ENCODE measurements at regions not wholly inside any gene's neighbourhood (a gene's known extent, or its start where the extent isn't known, plus 50 kb on each side); places are given as distances from the start of the nearest gene placed in this dataset.
A peak's percentile ranks its signal among the peaks of the same experiment; 100 is the strongest.
"Not testable (repeated sequence)": the region's sequence is repeated elsewhere in the genome, so short reads cannot be mapped to it uniquely, and the experiment has no call there.

DNA sequence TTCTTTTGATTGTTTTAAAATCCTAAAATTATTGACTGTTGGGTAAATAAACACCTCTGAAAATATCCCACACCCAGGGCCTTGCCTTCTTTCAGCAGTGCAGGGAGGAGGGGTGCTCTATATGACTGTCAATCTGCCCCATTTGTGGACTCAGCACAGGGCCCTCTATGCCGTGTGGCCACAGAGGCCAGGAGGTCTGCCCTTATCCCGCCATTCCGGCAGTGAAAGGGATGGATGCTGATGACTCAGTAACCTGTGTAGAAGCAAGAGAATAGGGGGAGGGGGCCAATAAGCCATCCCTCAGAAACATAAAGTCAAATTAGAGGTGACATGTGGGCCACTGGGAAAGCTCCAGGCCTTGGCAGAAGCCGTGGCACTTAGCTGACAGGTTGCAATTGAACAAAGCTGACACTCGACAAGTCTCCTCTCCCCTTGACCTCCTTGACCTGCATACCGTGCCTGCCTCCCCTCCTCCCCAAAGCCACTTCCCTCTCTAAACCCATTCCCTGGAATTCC lies 281.4 kb upstream of the DYNLRB2 start:
- H3K4me3 ChIP-seq (ENCODE audit: low read depth, low read length) = no peak overlapping the region
- DNase-seq (ENCODE audit: low read depth) = no peak
- TF ChIP-seq, protein P1, sequence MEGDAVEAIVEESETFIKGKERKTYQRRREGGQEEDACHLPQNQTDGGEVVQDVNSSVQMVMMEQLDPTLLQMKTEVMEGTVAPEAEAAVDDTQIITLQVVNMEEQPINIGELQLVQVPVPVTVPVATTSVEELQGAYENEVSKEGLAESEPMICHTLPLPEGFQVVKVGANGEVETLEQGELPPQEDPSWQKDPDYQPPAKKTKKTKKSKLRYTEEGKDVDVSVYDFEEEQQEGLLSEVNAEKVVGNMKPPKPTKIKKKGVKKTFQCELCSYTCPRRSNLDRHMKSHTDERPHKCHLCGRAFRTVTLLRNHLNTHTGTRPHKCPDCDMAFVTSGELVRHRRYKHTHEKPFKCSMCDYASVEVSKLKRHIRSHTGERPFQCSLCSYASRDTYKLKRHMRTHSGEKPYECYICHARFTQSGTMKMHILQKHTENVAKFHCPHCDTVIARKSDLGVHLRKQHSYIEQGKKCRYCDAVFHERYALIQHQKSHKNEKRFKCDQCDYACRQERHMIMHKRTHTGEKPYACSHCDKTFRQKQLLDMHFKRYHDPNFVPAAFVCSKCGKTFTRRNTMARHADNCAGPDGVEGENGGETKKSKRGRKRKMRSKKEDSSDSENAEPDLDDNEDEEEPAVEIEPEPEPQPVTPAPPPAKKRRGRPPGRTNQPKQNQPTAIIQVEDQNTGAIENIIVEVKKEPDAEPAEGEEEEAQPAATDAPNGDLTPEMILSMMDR (conservative IDR thresholded peaks at IDR 0.05; ENCODE audit: low read depth, low read length) = no peak

DNA sequence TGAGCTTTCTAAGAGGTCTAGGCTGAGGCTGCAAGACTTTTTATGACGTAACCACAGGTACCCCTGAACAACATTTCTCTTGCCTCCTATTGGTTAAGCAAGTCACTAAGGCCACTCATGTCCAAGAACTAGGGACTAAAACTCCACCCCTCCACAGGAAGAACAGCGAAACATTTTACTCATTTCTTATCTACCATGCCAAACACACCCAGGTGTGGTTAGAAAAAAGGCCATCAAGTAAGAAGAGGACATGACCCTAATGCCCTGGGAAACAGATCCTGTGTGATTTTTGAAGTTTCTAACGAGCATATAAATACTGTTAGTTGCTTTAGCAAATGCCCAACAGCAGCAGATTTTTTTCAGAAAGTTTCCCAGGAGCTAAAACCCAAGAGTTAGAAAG lies 282.4 kb upstream of the DYNLRB2 start:
- no peak overlapping the region for H3K4me3 ChIP-seq (ENCODE audit: low read depth, low read length)
- TF ChIP-seq, protein P1 (conservative IDR thresholded peaks at IDR 0.05; ENCODE audit: low read depth, low read length) = no peak
- no peak for DNase-seq (ENCODE audit: low read depth)

DNA sequence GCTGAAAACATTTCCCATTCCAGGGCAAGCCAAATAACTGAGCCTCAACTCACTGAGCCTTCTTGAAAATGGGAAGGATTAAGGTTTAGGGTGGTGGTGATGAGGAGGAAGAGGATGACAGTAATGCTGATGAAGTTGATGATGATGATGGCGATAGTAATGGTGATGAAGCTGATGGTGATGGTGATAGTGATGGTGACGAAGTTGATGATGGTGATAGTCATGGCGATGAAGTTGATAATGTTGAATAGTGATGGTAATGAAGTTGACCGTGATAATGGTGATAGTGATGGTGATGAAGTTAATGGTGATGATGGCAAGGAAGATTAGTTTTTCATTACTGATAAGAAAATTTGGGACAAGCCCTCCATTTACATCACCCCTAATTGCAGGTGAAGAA lies 285.8 kb upstream of the DYNLRB2 start:
- no peak overlapping the region for H3K4me3 ChIP-seq (ENCODE audit: low read depth, low read length)
- no peak for DNase-seq (ENCODE audit: low read depth)
- TF ChIP-seq, protein P1 (conservative IDR thresholded peaks at IDR 0.05; ENCODE audit: low read depth, low read length) = no peak

DNA sequence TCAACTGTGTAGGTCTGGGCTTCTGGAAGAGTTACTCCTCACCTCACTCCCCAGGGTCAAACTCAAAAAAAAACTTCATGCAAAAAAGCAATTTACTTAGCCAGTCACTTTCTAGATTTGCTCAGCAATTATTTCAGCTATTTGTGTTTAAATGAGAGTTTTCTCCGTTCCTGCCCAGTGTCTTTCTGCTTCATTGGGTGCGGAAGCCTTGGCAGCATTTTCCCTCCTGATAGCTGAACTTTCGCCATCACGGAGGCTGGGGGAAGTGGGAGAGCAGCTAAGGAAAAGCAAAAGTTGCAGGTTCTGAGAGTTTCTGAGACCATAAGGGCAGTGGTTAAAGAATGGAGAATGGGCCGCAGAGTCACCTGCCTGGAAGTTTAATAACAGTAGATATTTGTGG lies 287.1 kb upstream of the DYNLRB2 start:
- no peak overlapping the region for H3K4me3 ChIP-seq (ENCODE audit: low read depth, low read length)
- DNase-seq (ENCODE audit: low read depth) = no peak
- TF ChIP-seq, protein P1 (conservative IDR thresholded peaks at IDR 0.05; ENCODE audit: low read depth, low read length) = no peak

DNA sequence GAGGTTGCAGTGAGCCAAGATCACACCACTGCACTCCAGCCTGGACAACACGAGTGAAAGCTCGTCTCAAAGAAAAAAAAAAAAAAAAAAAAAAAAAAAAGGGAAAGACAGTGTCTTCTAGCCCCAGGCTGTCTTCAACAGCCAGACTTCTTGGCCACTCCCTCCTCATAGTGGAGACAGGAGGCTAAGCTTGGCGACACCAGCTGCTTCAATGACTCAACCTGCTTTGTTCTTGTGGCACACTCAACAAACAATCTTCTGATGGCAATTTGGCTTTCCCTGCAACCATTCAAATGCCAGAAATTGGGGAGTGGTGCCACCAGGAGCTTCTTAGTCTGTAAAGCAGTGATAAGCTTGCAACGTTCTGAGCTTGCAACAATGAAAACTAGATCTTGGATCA lies 290.4 kb upstream of the DYNLRB2 start:
- TF ChIP-seq, protein P1 (conservative IDR thresholded peaks at IDR 0.05; ENCODE audit: low read depth, low read length) = no peak
- DNase-seq (ENCODE audit: low read depth) = no peak
- H3K4me3 ChIP-seq (ENCODE audit: low read depth, low read length) = no peak overlapping the region

DNA sequence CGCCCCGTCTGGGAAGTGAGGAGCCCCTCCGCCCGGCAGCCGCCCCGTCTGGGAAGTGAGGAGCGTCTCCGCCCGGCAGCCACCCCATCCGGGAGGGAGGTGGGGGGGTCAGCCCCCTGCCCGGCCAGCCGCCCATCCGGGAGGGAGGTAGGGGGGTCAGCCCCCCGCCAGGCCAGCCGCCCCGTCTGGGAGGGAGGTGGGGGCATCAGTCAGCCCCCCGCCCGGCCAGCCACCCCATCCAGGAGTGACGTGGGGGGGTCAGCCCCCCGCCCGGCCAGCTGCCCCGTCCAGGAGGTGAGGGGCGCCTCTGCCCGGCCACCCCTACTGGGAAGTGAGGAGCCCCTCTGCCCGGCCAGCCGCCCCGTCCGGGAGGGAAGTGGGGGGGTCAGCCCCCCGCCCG lies 297.5 kb upstream of the DYNLRB2 start:
- H3K4me3 ChIP-seq (ENCODE audit: low read depth, low read length); DNase-seq (ENCODE audit: low read depth): not testable (repeated sequence)

DNA sequence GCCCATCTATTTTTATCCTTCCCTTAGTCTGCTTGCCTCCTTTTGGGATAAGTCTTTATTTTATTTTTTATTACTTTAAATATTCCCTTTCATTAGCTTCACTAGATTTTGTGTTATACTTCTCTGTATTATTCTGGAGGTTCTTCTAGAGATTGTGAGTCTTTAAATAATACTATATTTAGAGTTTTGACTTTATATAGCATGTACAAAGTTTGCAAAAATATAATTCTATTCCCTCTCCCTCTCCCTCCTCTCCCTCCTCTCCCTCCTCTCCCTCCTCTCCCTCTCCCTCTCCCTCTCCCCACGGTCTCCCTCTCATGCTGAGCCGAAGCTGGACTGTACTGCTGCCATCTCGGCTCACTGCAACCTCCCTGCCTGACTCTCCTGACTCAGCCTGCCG lies 298.5 kb upstream of the DYNLRB2 start:
- not testable (repeated sequence) for DNase-seq (ENCODE audit: low read depth); H3K4me3 ChIP-seq (ENCODE audit: low read depth, low read length)

DNA sequence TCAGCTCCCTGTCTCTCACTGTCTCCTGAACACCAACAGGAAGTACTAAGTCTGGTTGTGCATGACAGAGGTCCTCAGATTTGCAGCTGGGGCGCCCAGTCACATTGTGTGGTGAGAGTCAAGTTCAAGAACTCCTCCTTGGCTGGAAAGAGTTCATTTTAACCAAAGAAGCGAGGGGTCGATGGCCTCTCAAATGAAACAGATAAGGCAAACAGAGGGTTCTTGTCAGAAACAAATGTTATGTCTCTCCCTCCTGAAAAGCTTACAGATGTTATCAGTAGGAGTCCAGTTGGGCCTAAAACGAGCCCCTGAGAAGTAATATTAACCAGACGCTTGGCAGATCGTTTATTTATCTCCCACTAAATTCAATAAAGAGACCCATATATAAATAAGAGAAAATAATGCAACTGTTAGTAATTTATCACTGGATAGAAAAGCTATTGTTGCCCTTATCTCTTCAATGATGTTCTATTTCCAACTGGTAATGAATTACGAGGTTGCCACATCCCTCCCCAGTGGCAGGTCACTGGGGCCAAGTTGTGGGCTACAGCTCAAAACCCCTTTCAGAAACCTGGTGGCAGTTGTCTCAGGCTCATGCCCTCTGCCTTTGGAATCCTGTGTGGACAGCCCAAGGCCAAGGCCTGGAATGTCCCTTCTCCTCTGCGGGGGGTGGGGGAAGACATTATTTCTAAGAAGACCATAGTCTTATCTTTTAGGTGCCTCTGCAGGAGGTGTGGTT lies 307.5 kb upstream of the DYNLRB2 start:
- peak; percentile 13 for DNase-seq (ENCODE audit: low read depth)
- TF ChIP-seq, protein P1 (conservative IDR thresholded peaks at IDR 0.05; ENCODE audit: low read depth, low read length) = no peak
- no peak overlapping the region for H3K4me3 ChIP-seq (ENCODE audit: low read depth, low read length)
